ENCODE measurements at regions not wholly inside any gene's neighbourhood (a gene's known extent, or its start where the extent isn't known, plus 50 kb on each side); places are given as distances from the start of the nearest gene placed in this dataset.
"Not testable (repeated sequence)": the region's sequence is repeated elsewhere in the genome, so short reads cannot be mapped to it uniquely, and the experiment has no call there.

DNA sequence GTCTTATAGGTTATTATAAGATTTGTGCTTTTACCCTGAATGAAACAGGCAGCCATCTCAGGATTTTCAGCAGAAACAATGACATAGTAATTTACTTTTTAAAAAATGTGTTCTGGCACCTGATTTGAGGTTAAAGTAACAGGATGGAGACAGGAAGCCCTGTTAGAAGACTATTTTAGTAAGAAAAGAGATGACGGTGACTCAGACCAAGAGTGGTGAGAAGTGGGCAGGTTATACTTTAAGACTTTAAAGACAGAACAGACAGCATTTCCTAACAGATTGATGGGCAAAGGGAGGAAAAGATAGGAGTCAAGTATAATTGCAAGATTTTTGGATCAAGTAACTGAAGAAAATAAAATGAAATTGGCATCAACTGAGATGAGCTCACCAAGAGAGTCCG, 436.8 kb upstream of the NR5A2 start:
- no peak for DNase-seq (ENCODE audit: low read depth, low spot score)
- H3K9ac ChIP-seq (ENCODE audit: insufficient read length) = no peak overlapping the region
- no peak overlapping the region for H3K27ac ChIP-seq
- TF ChIP-seq EZH2 (IDR thresholded peaks at IDR 0.05) = no peak
- no peak for TF ChIP-seq FOXP2 (optimal IDR thresholded peaks at IDR 0.05; ENCODE audit: control extremely low read depth, extremely low read length, insufficient read depth)
- no peak for TF ChIP-seq POLR2AphosphoS5 (IDR thresholded peaks at IDR 0.05; ENCODE audit: borderline replicate concordance, low read depth, low read length)
- H3K9me3 ChIP-seq (ENCODE audit: low read depth, low read length) = no peaks in the 10 kb centered on the region
- no peak overlapping the region for H3K4me3 ChIP-seq
- H3K36me3 ChIP-seq (ENCODE audit: insufficient read depth, low read length) = no peaks in the 10 kb centered on the region

DNA sequence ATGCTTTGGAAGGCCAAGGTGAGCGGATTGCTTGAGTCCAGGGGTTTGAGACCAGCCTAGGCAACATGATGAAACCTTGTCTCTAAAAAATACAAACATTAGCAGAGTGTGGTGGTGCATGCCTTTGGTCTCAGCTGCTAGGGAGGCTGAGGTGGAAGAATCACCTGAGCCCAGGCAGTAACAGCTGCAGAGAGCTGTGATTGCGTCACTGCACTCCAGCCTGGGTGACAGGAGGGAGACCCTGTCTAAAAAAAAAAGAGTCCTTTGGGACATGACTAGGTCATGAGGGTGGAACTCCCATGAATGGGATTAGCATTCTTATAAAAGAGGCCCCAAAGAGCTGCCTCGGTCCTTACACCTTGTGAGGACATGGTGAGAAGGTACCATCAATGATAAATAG, 436.0 kb upstream of the NR5A2 start:
- no peak overlapping the region for H3K9ac ChIP-seq (ENCODE audit: insufficient read length)
- DNase-seq (ENCODE audit: low read depth, low spot score) = no peak
- H3K9me3 ChIP-seq (ENCODE audit: low read depth, low read length) = no peaks in the 10 kb centered on the region
- no peaks in the 10 kb centered on the region for H3K36me3 ChIP-seq (ENCODE audit: insufficient read depth, low read length)
- H3K4me3 ChIP-seq = no peak overlapping the region
- H3K27ac ChIP-seq = no peak overlapping the region
- TF ChIP-seq FOXP2 (optimal IDR thresholded peaks at IDR 0.05; ENCODE audit: control extremely low read depth, extremely low read length, insufficient read depth) (no peak), EZH2 (IDR thresholded peaks at IDR 0.05) (no peak), POLR2AphosphoS5 (IDR thresholded peaks at IDR 0.05; ENCODE audit: borderline replicate concordance, low read depth, low read length) (no peak)

DNA sequence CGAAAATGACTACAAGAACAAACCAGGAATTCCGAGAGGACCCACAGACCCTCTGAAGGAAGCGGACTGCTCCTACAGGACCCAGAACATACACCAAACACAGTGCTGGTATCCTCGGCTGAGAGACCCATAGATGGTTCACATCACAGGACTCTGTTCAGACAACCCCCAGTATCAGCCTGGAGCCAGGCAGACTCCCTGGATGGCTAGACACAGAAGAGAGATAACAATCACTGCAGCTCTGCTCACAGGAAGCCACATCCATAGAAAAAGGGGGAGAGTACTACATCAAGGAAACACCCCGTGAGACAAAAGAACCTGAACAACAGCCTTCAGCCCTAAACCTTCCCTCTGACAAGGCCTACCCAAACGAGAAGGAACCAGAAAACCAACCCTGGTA, 434.0 kb upstream of the NR5A2 start:
- no peak overlapping the region for H3K9ac ChIP-seq (ENCODE audit: insufficient read length)
- no peak for DNase-seq (ENCODE audit: low read depth, low spot score)
- no peak for TF ChIP-seq POLR2AphosphoS5 (IDR thresholded peaks at IDR 0.05; ENCODE audit: borderline replicate concordance, low read depth, low read length)
- no peak for TF ChIP-seq EZH2 (IDR thresholded peaks at IDR 0.05)
- TF ChIP-seq FOXP2 (optimal IDR thresholded peaks at IDR 0.05; ENCODE audit: control extremely low read depth, extremely low read length, insufficient read depth) = no peak

GRCh38 chr1:199596448-199596847, 431.1 kb upstream of the NR5A2 start:
- H3K9ac ChIP-seq (ENCODE audit: insufficient read length); H3K9me3 ChIP-seq (ENCODE audit: low read depth, low read length); DNase-seq (ENCODE audit: low read depth, low spot score); H3K4me3 ChIP-seq; H3K36me3 ChIP-seq (ENCODE audit: insufficient read depth, low read length); H3K27ac ChIP-seq: not testable (repeated sequence)

More for the DNA sequence above, 434.0 kb upstream of the NR5A2 start:
- no peaks in the 10 kb centered on the region for H3K36me3 ChIP-seq (ENCODE audit: insufficient read depth, low read length)
- H3K9me3 ChIP-seq (ENCODE audit: low read depth, low read length) = no peaks in the 10 kb centered on the region
- no peak overlapping the region for H3K27ac ChIP-seq
- no peak overlapping the region for H3K4me3 ChIP-seq

DNA sequence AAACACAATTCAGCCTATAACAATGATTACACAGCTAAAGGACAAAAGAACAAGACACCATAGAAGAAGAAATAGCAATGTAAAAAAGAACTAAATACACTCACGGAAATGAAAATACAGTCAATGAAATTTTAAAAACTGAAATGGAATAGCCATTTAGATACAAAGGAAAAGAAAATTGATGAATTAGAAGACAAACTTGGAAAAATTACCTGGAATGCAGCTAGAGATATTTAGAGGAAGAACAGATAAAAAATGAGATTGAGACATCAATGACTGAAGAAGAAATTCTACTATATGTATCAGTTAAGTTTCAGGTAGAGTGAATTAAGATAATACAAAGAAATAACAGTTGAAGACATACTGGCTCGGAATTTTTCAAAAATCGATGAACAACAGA, 430.4 kb upstream of the NR5A2 start:
- Histone ChIP-seq H3K9me3 (ENCODE audit: low read depth, low read length) (no peaks in the 10 kb centered on the region), H3K4me3 (no peak overlapping the region), H3K36me3 (ENCODE audit: insufficient read depth, low read length) (no peaks in the 10 kb centered on the region), H3K9ac (ENCODE audit: insufficient read length) (no peak overlapping the region), H3K27ac (no peak overlapping the region)
- no peak for DNase-seq (ENCODE audit: low read depth, low spot score)
- no peak for TF ChIP-seq POLR2AphosphoS5 (IDR thresholded peaks at IDR 0.05; ENCODE audit: borderline replicate concordance, low read depth, low read length)
- no peak for TF ChIP-seq FOXP2 (optimal IDR thresholded peaks at IDR 0.05; ENCODE audit: control extremely low read depth, extremely low read length, insufficient read depth)
- no peak for TF ChIP-seq EZH2 (IDR thresholded peaks at IDR 0.05)

- H3K36me3 ChIP-seq (ENCODE audit: insufficient read depth, low read length) = no peaks in the 10 kb centered on the region
- no peak for DNase-seq (ENCODE audit: low read depth, low spot score)
- TF ChIP-seq EZH2 (IDR thresholded peaks at IDR 0.05) = no peak
- TF ChIP-seq POLR2AphosphoS5 (IDR thresholded peaks at IDR 0.05; ENCODE audit: borderline replicate concordance, low read depth, low read length) = no peak
- no peak for TF ChIP-seq FOXP2 (optimal IDR thresholded peaks at IDR 0.05; ENCODE audit: control extremely low read depth, extremely low read length, insufficient read depth)
Measured at GRCh38 chr1:199608414-199608813, 419.1 kb upstream of the NR5A2 start.

GRCh38 chr1:199612976-199613774, 414.3 kb upstream of the NR5A2 start:
- no peaks in the 10 kb centered on the region for H3K36me3 ChIP-seq (ENCODE audit: insufficient read depth, low read length)
- no peak overlapping the region for H3K4me3 ChIP-seq
- no peak for DNase-seq (ENCODE audit: low read depth, low spot score)
- no peak overlapping the region for H3K9ac ChIP-seq (ENCODE audit: insufficient read length)
- no peak overlapping the region for H3K27ac ChIP-seq
- no peaks in the 10 kb centered on the region for H3K9me3 ChIP-seq (ENCODE audit: low read depth, low read length)
- TF ChIP-seq FOXP2 (optimal IDR thresholded peaks at IDR 0.05; ENCODE audit: control extremely low read depth, extremely low read length, insufficient read depth) = no peak
- TF ChIP-seq EZH2 (IDR thresholded peaks at IDR 0.05) = no peak
- no peak for TF ChIP-seq POLR2AphosphoS5 (IDR thresholded peaks at IDR 0.05; ENCODE audit: borderline replicate concordance, low read depth, low read length)

More at GRCh38 chr1:199608414-199608813, 419.1 kb upstream of the NR5A2 start:
- H3K9me3 ChIP-seq (ENCODE audit: low read depth, low read length) = no peaks in the 10 kb centered on the region
- no peak overlapping the region for H3K27ac ChIP-seq
- H3K4me3 ChIP-seq = no peak overlapping the region
- H3K9ac ChIP-seq (ENCODE audit: insufficient read length) = no peak overlapping the region

- Histone ChIP-seq H3K9me3 (ENCODE audit: low read depth, low read length) (no peaks in the 10 kb centered on the region), H3K4me3 (0 out of 2 replicates have a peak overlapping the region, but pooled peaks have one; percentile 8), H3K36me3 (ENCODE audit: insufficient read depth, low read length) (no peaks in the 10 kb centered on the region), H3K9ac (ENCODE audit: insufficient read length) (no peak overlapping the region), H3K27ac (peak overlapping the region; percentile 12; the same call in 1 of the 2 replicates)
- TF ChIP-seq EZH2 (IDR thresholded peaks at IDR 0.05) = no peak
- no peak for TF ChIP-seq FOXP2 (optimal IDR thresholded peaks at IDR 0.05; ENCODE audit: control extremely low read depth, extremely low read length, insufficient read depth)
- no peak for TF ChIP-seq POLR2AphosphoS5 (IDR thresholded peaks at IDR 0.05; ENCODE audit: borderline replicate concordance, low read depth, low read length)
- DNase-seq (ENCODE audit: low read depth, low spot score) = no peak
Measured at GRCh38 chr1:199616947-199617346, 410.6 kb upstream of the NR5A2 start.

DNA sequence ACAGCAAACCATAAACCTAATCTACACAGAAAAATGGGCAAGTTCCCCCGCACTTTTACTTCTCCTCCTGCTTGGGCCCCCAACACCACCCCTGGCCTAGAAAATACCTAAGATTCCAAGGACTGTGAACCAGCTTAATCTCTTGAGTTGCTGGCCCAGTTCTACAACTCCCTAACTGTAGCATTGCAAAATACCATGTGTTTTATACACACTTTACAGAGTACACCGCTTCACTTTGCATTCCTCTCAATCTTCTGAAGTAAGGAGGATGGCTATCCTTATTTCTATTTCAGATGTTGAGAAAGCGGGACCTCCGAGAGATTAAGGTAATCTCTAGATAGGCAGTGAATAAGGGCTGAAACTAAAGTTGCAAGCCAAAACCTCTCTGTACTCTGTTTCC, 408.3 kb upstream of the NR5A2 start:
- no peak for TF ChIP-seq EZH2 (IDR thresholded peaks at IDR 0.05)
- no peak for TF ChIP-seq POLR2AphosphoS5 (IDR thresholded peaks at IDR 0.05; ENCODE audit: borderline replicate concordance, low read depth, low read length)
- TF ChIP-seq FOXP2 (optimal IDR thresholded peaks at IDR 0.05; ENCODE audit: control extremely low read depth, extremely low read length, insufficient read depth) = no peak
- Histone ChIP-seq H3K27ac (no peak overlapping the region), H3K9ac (ENCODE audit: insufficient read length) (no peak overlapping the region), H3K36me3 (ENCODE audit: insufficient read depth, low read length) (no peaks in the 10 kb centered on the region), H3K4me3 (no peak overlapping the region), H3K9me3 (ENCODE audit: low read depth, low read length) (no peaks in the 10 kb centered on the region)
- no peak for DNase-seq (ENCODE audit: low read depth, low spot score)

- H3K9ac ChIP-seq (ENCODE audit: insufficient read length); H3K27ac ChIP-seq; H3K4me3 ChIP-seq; DNase-seq (ENCODE audit: low read depth, low spot score); H3K36me3 ChIP-seq (ENCODE audit: insufficient read depth, low read length); H3K9me3 ChIP-seq (ENCODE audit: low read depth, low read length): not testable (repeated sequence)
Measured at GRCh38 chr1:199626228-199626627, 401.3 kb upstream of the NR5A2 start.

Data from SK-N-MC (cell line).